Fibroblast of lung (primary cell): ENCODE measurements at regions not wholly inside any gene's neighbourhood (a gene's known extent, or its start where the extent isn't known, plus 50 kb on each side); places are given as distances from the start of the nearest gene placed in this dataset.

Experiments used
- DNase-seq, 2 donors: peaks; one replicate each; pipeline versions ENCODE4 v3.0.0 to v3.0.0-alpha.2; 2010; ENCODE audit warnings: low read depth in 2 of 2
- H2AFZ ChIP-seq: 2 replicates; pipeline ENCODE4 v1.5.1; 2012; ENCODE audit warnings: low read length, control low read depth, inconsistent platforms
- H3K27ac ChIP-seq: 2 replicates; pipeline ENCODE4 v1.5.1; 2011; ENCODE audit warnings: low read length, control low read depth; ENCODE audit not compliant: insufficient read depth
- H3K27me3 ChIP-seq: 2 replicates; pipeline ENCODE4 v1.5.1; 2011; ENCODE audit warnings: mild to moderate bottlenecking, low read length; ENCODE audit not compliant: control insufficient read depth, insufficient read depth
- H3K36me3 ChIP-seq: 2 replicates; pipeline ENCODE4 v1.5.1; 2011; ENCODE audit warnings: low read length; ENCODE audit not compliant: control insufficient read depth, insufficient read depth
- H3K4me1 ChIP-seq: 2 replicates; pipeline ENCODE4 v1.5.1; 2011; ENCODE audit warnings: low read length; ENCODE audit not compliant: control insufficient read depth, insufficient read depth; ENCODE audit errors: extremely low read depth
- H3K4me2 ChIP-seq: 2 replicates; pipeline ENCODE4 v1.5.1; 2011; ENCODE audit warnings: low read length, control low read depth; ENCODE audit not compliant: insufficient read depth; ENCODE audit errors: extremely low read depth
- H3K4me3 ChIP-seq, 4 experiments: fragments of 200-600 bp in 1 of 4; sonication (generic) in 1 of 4; replicated peaks in 1 of 4; 2 replicates each; pipeline ENCODE4 v1.5.1; 2011 to 2016; ENCODE audit warnings: low read length in 4 of 4, low read depth in 3 of 4, mild to moderate bottlenecking in 3 of 4, control low read depth in 2 of 4, inconsistent platforms in 1 of 4, mixed read lengths in 1 of 4; ENCODE audit not compliant: insufficient read depth in 1 of 4; ENCODE audit errors: control extremely low read depth in 1 of 4
- H3K79me2 ChIP-seq: 2 replicates; pipeline ENCODE4 v1.5.1; 2012; ENCODE audit warnings: mild to moderate bottlenecking, low read length, inconsistent platforms; ENCODE audit not compliant: control insufficient read depth, insufficient read depth
- H3K9ac ChIP-seq: 2 replicates; pipeline ENCODE4 v1.5.1; 2011; ENCODE audit warnings: mild to moderate bottlenecking, low read length, control low read depth; ENCODE audit not compliant: insufficient read depth
- H3K9me3 ChIP-seq: 2 replicates; pipeline ENCODE4 v1.5.1; 2012; ENCODE audit warnings: low read depth, low read length; ENCODE audit not compliant: control insufficient read depth, insufficient read depth
- H4K20me1 ChIP-seq: 2 replicates; pipeline ENCODE4 v1.5.1; 2011; ENCODE audit warnings: low read length; ENCODE audit not compliant: control insufficient read depth, insufficient read depth; ENCODE audit errors: extremely low read depth
- CTCF ChIP-seq, 2 donors: IDR thresholded peaks in 1 of 2; conservative IDR thresholded peaks in 1 of 2; 1 replicate in 1 of 2; 2 replicates in 1 of 2; pipeline ENCODE4 v1.5.1; 2011 to 2012; ENCODE audit warnings: low read length in 2 of 2, control low read depth in 1 of 2, inconsistent platforms in 1 of 2, low read depth in 1 of 2, mild to moderate bottlenecking in 1 of 2
- EZH2 ChIP-seq: IDR thresholded peaks from 2 replicates; pipeline ENCODE4 v1.5.1; 2012; ENCODE audit warnings: low read length, control low read depth, mild to moderate bottlenecking; ENCODE audit errors: missing control alignments

- Histone ChIP-seq H3K9ac (no peak overlapping the region), H3K79me2 (no peaks in the 10 kb centered on the region), H3K4me3 (no peak overlapping the region), H4K20me1 (no peaks in the 10 kb centered on the region), H3K9me3 (no peaks in the 10 kb centered on the region), H3K4me1 (no peaks in the 10 kb centered on the region), H3K27ac (no peak overlapping the region), H3K27me3 (no peaks in the 10 kb centered on the region), H2AFZ (no peak overlapping the region), H3K36me3 (no peaks in the 10 kb centered on the region), H3K4me2 (no peak overlapping the region)
- no peak for DNase-seq
- TF ChIP-seq EZH2 (no peak), CTCF (conservative IDR thresholded peaks at IDR 0.05 in 1 of 2, IDR thresholded peaks at IDR 0.05 in 1 of 2; ENCODE audit: low read depth in 1 of 2, low read length in 2 of 2) (no peak)
These were observed 280.9 kb downstream of the POLR1F start for GRCh38 chr7:19427944-19428343.

- Histone ChIP-seq H3K4me1 (no peaks in the 10 kb centered on the region), H3K36me3 (no peaks in the 10 kb centered on the region), H3K27me3 (no peaks in the 10 kb centered on the region), H3K4me2 (no peak overlapping the region), H2AFZ (no peak overlapping the region), H3K4me3 (no peak overlapping the region), H4K20me1 (no peaks in the 10 kb centered on the region), H3K27ac (no peak overlapping the region), H3K9me3 (no peaks in the 10 kb centered on the region), H3K9ac (no peak overlapping the region), H3K79me2 (no peaks in the 10 kb centered on the region)
- no peak for TF ChIP-seq CTCF (conservative IDR thresholded peaks at IDR 0.05 in 1 of 2, IDR thresholded peaks at IDR 0.05 in 1 of 2; ENCODE audit: low read depth in 1 of 2, low read length in 2 of 2)
- no peak for TF ChIP-seq EZH2
- no peak for DNase-seq
These were observed 276.6 kb upstream of the FERD3L start for GRCh38 chr7:19421861-19422260.

- Histone ChIP-seq H4K20me1 (no peaks in the 10 kb centered on the region), H3K27me3 (no peaks in the 10 kb centered on the region), H3K9me3 (no peaks in the 10 kb centered on the region), H2AFZ (no peak overlapping the region), H3K4me1 (no peaks in the 10 kb centered on the region), H3K4me3 (no peak overlapping the region), H3K36me3 (no peaks in the 10 kb centered on the region), H3K79me2 (no peaks in the 10 kb centered on the region), H3K27ac (no peak overlapping the region), H3K4me2 (no peak overlapping the region), H3K9ac (no peak overlapping the region)
- TF ChIP-seq EZH2 (no peak), CTCF (conservative IDR thresholded peaks at IDR 0.05 in 1 of 2, IDR thresholded peaks at IDR 0.05 in 1 of 2; ENCODE audit: low read depth in 1 of 2, low read length in 2 of 2) (no peak)
- DNase-seq = no peak
These were observed 272.0 kb upstream of the FERD3L start for GRCh38 chr7:19417231-19417630.
